SK-N-SH (cell line): ENCODE measurements at regions not wholly inside any gene's neighbourhood (a gene's known extent, or its start where the extent isn't known, plus 50 kb on each side); places are given as distances from the start of the nearest gene placed in this dataset.

ENCODE experiments used
- MEF2A ChIP-seq: IDR thresholded peaks from 2 replicates; pipeline ENCODE4 v1.4.0; 2012; ENCODE audit warnings: low read depth, borderline replicate concordance
- POLR2AphosphoS5 ChIP-seq: IDR thresholded peaks from 2 replicates; pipeline ENCODE4 v1.6.1; 2012; ENCODE audit warnings: low read depth, low read length
- RAD21 ChIP-seq: IDR thresholded peaks from 2 replicates; pipeline ENCODE4 v1.6.1; 2012; ENCODE audit warnings: mild to moderate bottlenecking, low read length
- RXRA ChIP-seq: IDR thresholded peaks from 2 replicates; pipeline ENCODE4 v1.4.0; 2012; ENCODE audit warnings: low read depth, mild to moderate bottlenecking, borderline replicate concordance
- TCF12 ChIP-seq: IDR thresholded peaks from 2 replicates; pipeline ENCODE4 v1.4.0; 2012
- TF ChIP-seq, protein P1 (sequence below): fragments of 150-350 bp; IDR thresholded peaks from 2 replicates; pipeline ENCODE4 v1.6.1; 2017; ENCODE audit warnings: antibody characterized with exemption, low read length, low read depth, borderline replicate concordance
- TF ChIP-seq, protein P2 (sequence below): fragments of 200-600 bp; sonication (generic); IDR thresholded peaks from 2 replicates; pipeline ENCODE4 v1.6.1; 2017; ENCODE audit warnings: antibody characterized with exemption, mild to moderate bottlenecking, moderate library complexity
- TF ChIP-seq, protein P3 (sequence below): IDR thresholded peaks from 2 replicates; pipeline ENCODE4 v1.4.0; 2012; ENCODE audit warnings: low read depth, borderline replicate concordance

DNA sequence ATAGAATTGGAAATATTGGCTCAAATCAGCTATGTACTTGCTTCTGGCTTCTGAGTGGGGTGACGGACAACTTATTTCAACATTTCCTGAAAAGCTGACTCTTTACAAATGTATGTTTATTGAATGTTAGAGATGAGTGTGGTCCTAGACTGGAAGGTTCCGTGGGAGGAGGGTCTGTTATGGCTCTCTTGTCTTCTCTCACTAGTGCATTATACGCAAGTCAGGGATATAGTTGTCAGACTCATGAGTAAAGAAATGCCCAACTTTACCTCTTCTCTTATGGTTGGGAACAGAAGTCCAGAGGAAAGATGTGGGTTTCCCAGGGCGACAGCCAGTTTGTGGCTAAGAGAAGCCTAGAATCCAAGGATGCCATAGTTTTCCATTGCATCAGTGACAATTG is 839.3 kb upstream of the WWC1 start:
- TF ChIP-seq TCF12 = no peak
- TF ChIP-seq, protein P1, sequence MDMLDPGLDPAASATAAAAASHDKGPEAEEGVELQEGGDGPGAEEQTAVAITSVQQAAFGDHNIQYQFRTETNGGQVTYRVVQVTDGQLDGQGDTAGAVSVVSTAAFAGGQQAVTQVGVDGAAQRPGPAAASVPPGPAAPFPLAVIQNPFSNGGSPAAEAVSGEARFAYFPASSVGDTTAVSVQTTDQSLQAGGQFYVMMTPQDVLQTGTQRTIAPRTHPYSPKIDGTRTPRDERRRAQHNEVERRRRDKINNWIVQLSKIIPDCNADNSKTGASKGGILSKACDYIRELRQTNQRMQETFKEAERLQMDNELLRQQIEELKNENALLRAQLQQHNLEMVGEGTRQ = no peak
- TF ChIP-seq, protein P2, sequence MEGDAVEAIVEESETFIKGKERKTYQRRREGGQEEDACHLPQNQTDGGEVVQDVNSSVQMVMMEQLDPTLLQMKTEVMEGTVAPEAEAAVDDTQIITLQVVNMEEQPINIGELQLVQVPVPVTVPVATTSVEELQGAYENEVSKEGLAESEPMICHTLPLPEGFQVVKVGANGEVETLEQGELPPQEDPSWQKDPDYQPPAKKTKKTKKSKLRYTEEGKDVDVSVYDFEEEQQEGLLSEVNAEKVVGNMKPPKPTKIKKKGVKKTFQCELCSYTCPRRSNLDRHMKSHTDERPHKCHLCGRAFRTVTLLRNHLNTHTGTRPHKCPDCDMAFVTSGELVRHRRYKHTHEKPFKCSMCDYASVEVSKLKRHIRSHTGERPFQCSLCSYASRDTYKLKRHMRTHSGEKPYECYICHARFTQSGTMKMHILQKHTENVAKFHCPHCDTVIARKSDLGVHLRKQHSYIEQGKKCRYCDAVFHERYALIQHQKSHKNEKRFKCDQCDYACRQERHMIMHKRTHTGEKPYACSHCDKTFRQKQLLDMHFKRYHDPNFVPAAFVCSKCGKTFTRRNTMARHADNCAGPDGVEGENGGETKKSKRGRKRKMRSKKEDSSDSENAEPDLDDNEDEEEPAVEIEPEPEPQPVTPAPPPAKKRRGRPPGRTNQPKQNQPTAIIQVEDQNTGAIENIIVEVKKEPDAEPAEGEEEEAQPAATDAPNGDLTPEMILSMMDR = no peak
- TF ChIP-seq, protein P3, sequence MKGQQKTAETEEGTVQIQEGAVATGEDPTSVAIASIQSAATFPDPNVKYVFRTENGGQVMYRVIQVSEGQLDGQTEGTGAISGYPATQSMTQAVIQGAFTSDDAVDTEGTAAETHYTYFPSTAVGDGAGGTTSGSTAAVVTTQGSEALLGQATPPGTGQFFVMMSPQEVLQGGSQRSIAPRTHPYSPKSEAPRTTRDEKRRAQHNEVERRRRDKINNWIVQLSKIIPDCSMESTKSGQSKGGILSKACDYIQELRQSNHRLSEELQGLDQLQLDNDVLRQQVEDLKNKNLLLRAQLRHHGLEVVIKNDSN = no peak
- TF ChIP-seq POLR2AphosphoS5 = no peak
- TF ChIP-seq RAD21 = no peak
- no peak for TF ChIP-seq RXRA
- no peak for TF ChIP-seq MEF2A
